NCI-H526 treated with DMSO at 0.1 percent for 48 hours (cell line): ENCODE measurements at regions not wholly inside any gene's neighbourhood (a gene's known extent, or its start where the extent isn't known, plus 50 kb on each side); places are given as distances from the start of the nearest gene placed in this dataset.

Experiments
- DNase-seq: peaks from one replicate; lab custom pipeline; 2025; lab: John Stamatoyannopoulos, UW

GRCh38 chr6:50610562-50610961, 102.8 kb upstream of the TFAP2D start:
- DNase-seq: no peak

- no peak for DNase-seq
These were observed 77.9 kb upstream of the TFAP2D start for GRCh38 chr6:50635429-50635828.

GRCh38 chr6:50637267-50637666, 76.1 kb upstream of the TFAP2D start:
- DNase-seq: no peak

- DNase-seq: no peak
These were observed 64.2 kb upstream of the TFAP2D start for GRCh38 chr6:50649086-50649485.

- no peak for DNase-seq
These were observed 60.1 kb upstream of the TFAP2D start for GRCh38 chr6:50653253-50653652.

GRCh38 chr6:50654155-50654554, 59.2 kb upstream of the TFAP2D start:
- DNase-seq: no peak

GRCh38 chr6:50655848-50656453, 57.4 kb upstream of the TFAP2D start:
- no peak for DNase-seq

- no peak for DNase-seq
These were observed 55.8 kb upstream of the TFAP2D start for GRCh38 chr6:50657513-50657912.

GRCh38 chr6:50658561-50658960, 54.8 kb upstream of the TFAP2D start:
- DNase-seq: no peak

- no peak for DNase-seq
These were observed 51.7 kb upstream of the TFAP2D start for GRCh38 chr6:50661636-50662035.
